Tibial nerve (tissue), 4 donors: ENCODE measurements at regions not wholly inside any gene's neighbourhood (a gene's known extent, or its start where the extent isn't known, plus 50 kb on each side); places are given as distances from the start of the nearest gene placed in this dataset.

Source experiments
- DNase-seq, 2 donors: peaks; one replicate each; pipeline ENCODE4 v3.0.0-alpha.2; 2019; ENCODE audit warnings: low spot score in 2 of 2
- H3K27ac ChIP-seq, 4 donors: fragments of 200-600 bp; sonication (generic) in 3 of 4; one replicate each; pipeline ENCODE4 v1.5.1; 2017 to 2019; ENCODE audit warnings: mild to moderate bottlenecking in 1 of 4
- H3K27me3 ChIP-seq, 2 donors: fragments of 200-600 bp; sonication (generic) in 1 of 2; one replicate each; pipeline versions ENCODE4 v1.5.1 to v1.6.0; 2017 to 2019
- H3K36me3 ChIP-seq, 3 donors: fragments of 200-600 bp; sonication (generic); one replicate each; pipeline ENCODE4 v1.5.1; 2018 to 2019
- H3K4me1 ChIP-seq, 4 donors: fragments of 200-600 bp; sonication (generic) in 3 of 4; one replicate each; pipeline ENCODE4 v1.5.1; 2017 to 2019
- H3K4me3 ChIP-seq, 4 donors: fragments of 200-600 bp; sonication (generic) in 3 of 4; one replicate each; pipeline ENCODE4 v1.5.1; 2017 to 2019; ENCODE audit warnings: mild to moderate bottlenecking in 1 of 4, moderate library complexity in 1 of 4
- H3K9me3 ChIP-seq, 4 donors: fragments of 200-600 bp; sonication (generic) in 3 of 4; one replicate each; pipeline ENCODE4 v1.5.1; 2017 to 2019
- EP300 ChIP-seq, 2 donors: sonication (generic); formaldehyde crosslinking; IDR thresholded peaks; one replicate each; pipeline ENCODE4 v1.6.1; 2017; ENCODE audit warnings: antibody characterized with exemption in 2 of 2, mild to moderate bottlenecking in 1 of 2
- POLR2A ChIP-seq, 2 donors: fragments of 450-650 bp; IDR thresholded peaks; one replicate each; pipeline ENCODE4 v1.6.1; 2017; ENCODE audit warnings: antibody characterized with exemption in 2 of 2, mild to moderate bottlenecking in 2 of 2, moderate library complexity in 2 of 2
- WGBS, 2 donors: methylation state at CpG; one replicate each; pipeline ENCODE4 v1.1.5; 2018; 5-methylcytosine and 5-hydroxymethylcytosine counted together
- TF ChIP-seq, protein P1 (sequence below), 5 experiments: fragments of 200-600 bp in 3 of 5; fragments of 450-650 bp in 2 of 5; sonication (generic) in 3 of 5; IDR thresholded peaks; one replicate each; pipeline ENCODE4 v1.5.1; 2016 to 2019; ENCODE audit warnings: antibody characterized with exemption in 5 of 5, mild to moderate bottlenecking in 3 of 5, moderate library complexity in 2 of 5

DNA sequence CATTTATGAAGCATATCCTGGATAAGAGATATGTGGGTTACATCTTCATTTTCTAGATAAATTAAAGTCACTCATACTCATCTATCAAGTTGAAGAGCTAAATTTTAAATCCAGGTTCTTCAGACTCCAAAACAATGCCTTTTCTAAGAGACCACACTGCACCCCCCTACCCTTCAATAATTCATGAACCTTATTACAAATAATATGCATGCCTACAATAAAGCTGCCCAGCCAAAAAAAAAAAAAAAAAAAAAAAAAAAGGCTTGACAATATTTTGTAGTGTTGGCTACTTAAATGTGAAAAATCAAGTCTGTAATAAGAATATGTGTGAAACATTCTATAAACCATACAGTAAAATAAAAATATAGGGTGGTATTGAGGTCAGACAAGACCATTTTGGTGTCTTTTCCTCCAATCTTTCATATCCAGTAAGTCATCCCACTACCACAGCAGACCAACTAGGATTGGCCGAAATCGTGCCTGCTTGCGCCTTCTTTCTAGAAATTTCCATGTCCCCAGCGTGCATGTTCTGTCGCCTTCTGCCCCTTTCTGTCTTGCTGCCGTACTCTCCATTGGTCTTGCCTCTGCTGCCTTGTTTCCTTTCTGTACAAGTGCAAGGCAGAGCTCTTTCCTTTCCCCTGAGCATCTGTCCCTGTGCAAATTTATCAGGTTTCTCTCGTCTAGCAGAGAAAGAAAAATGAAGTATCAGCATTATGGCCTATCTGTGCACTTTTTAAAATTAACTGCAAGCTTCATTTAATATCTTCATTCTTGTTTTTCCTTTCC lies 92.6 kb upstream of the NDUFV2 start:
- WGBS, 2 donors, result 87% methylated on average over 7 of the region's 7 CpGs
- TF ChIP-seq POLR2A (IDR thresholded peaks at IDR 0.05), result no peak
- no peaks in the 10 kb centered on the region for H3K36me3 ChIP-seq

DNA sequence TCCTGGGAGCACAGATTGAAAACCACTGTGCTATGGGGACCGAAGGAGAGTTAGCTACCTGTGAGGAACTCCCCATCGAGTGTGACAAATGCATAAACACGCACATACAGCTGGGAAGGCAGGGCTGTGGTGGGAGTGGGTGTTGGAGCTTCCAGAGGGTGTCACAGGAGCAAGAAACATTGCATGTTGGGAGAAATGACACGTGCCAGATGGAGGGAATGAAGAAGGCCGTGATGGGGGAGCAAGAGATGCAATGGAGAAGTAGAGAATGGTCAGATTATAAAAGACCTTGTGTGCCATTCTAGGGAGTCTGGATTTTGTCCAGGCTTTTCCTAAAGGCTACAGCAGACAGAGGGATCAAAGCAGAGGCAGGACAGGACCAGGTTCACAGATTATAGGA lies 91.1 kb upstream of the NDUFV2 start:
- DNase-seq, result no peak
- 80 to 81% methylated on average over 5 of the region's 5 CpGs for WGBS, 2 donors
- Histone ChIP-seq H3K27ac (no peak overlapping the region), H3K9me3 (no peaks in the 10 kb centered on the region), H3K36me3 (no peaks in the 10 kb centered on the region), H3K27me3 (no peaks in the 10 kb centered on the region), H3K4me1 (peaks cover 0 to under 1% (median 0%) of the 10 kb centered on the region in 4 donors), H3K4me3 (no peak overlapping the region)
- TF ChIP-seq EP300 (IDR thresholded peaks at IDR 0.05) (no peak), POLR2A (IDR thresholded peaks at IDR 0.05) (no peak)
- TF ChIP-seq, protein P1, sequence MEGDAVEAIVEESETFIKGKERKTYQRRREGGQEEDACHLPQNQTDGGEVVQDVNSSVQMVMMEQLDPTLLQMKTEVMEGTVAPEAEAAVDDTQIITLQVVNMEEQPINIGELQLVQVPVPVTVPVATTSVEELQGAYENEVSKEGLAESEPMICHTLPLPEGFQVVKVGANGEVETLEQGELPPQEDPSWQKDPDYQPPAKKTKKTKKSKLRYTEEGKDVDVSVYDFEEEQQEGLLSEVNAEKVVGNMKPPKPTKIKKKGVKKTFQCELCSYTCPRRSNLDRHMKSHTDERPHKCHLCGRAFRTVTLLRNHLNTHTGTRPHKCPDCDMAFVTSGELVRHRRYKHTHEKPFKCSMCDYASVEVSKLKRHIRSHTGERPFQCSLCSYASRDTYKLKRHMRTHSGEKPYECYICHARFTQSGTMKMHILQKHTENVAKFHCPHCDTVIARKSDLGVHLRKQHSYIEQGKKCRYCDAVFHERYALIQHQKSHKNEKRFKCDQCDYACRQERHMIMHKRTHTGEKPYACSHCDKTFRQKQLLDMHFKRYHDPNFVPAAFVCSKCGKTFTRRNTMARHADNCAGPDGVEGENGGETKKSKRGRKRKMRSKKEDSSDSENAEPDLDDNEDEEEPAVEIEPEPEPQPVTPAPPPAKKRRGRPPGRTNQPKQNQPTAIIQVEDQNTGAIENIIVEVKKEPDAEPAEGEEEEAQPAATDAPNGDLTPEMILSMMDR (IDR thresholded peaks at IDR 0.05), result no peak

More for the DNA sequence above, 92.6 kb upstream of the NDUFV2 start:
- H3K27ac ChIP-seq, result no peak overlapping the region
- no peaks in the 10 kb centered on the region for H3K4me1 ChIP-seq
- H3K9me3 ChIP-seq, result no peaks in the 10 kb centered on the region
- no peaks in the 10 kb centered on the region for H3K27me3 ChIP-seq
- DNase-seq, result no peak
- no peak overlapping the region for H3K4me3 ChIP-seq

DNA sequence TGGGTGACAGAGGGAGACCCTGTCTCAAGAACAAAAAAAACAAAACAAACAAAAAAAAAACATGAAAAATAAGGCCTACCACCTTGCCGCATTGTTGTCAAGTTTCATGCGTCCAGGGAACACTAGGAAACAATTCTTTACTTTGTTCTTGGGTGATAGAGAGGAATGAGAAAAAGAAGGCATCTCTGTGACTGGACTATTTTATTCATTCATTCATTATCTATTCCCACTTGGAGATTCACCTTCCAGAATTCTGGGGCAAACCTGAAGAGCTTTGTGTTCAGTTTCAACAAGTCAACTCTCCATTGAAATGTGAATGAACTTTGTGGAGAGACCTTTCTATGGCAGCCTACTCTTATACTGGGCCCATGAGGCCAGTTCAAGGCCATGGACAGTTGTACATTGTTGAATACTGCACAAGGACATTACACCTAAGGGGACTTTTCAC lies 88.5 kb upstream of the NDUFV2 start:
- Histone ChIP-seq H3K4me3 (no peak overlapping the region), H3K4me1 (peaks cover 0 to 16% (median 4%) of the 10 kb centered on the region in 4 donors), H3K27me3 (no peaks in the 10 kb centered on the region), H3K27ac (no peak overlapping the region), H3K9me3 (no peaks in the 10 kb centered on the region), H3K36me3 (no peaks in the 10 kb centered on the region)
- no peak for DNase-seq
- TF ChIP-seq POLR2A (IDR thresholded peaks at IDR 0.05), result no peak
- no peak for TF ChIP-seq EP300 (IDR thresholded peaks at IDR 0.05)
- TF ChIP-seq, protein P1 (IDR thresholded peaks at IDR 0.05), result no peak
- WGBS, 2 donors, result 85 to 94% methylated on average over 2 of the region's 2 CpGs

DNA sequence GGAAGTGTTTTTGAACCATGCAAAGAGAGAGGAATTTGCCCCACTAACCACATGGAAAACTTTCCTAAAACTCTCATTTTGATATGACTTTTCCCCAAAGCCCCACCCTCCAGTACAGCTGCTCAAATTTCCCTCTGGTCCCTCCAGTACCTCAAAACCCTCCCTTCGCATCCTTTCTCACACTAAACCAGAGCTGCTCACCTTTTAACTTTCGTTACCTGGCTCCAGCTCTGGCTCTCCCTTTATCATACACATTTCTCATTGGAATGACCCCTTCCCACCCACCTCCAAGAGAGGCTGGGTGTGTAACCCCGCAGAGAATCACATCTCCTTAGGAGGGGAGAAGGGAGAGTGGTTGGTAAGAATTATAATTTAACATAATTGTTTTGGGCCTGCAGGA lies 86.8 kb upstream of the NDUFV2 start:
- Histone ChIP-seq H3K27ac (no peak overlapping the region), H3K36me3 (no peaks in the 10 kb centered on the region), H3K4me1 (peaks cover 0 to 16% (median 4%) of the 10 kb centered on the region in 4 donors), H3K4me3 (no peak overlapping the region), H3K9me3 (no peaks in the 10 kb centered on the region), H3K27me3 (no peaks in the 10 kb centered on the region)
- no peak for DNase-seq
- no peak for TF ChIP-seq POLR2A (IDR thresholded peaks at IDR 0.05)
- no peak for TF ChIP-seq EP300 (IDR thresholded peaks at IDR 0.05)
- 92 to 94% methylated on average over 3 of the region's 3 CpGs for WGBS, 2 donors

DNA sequence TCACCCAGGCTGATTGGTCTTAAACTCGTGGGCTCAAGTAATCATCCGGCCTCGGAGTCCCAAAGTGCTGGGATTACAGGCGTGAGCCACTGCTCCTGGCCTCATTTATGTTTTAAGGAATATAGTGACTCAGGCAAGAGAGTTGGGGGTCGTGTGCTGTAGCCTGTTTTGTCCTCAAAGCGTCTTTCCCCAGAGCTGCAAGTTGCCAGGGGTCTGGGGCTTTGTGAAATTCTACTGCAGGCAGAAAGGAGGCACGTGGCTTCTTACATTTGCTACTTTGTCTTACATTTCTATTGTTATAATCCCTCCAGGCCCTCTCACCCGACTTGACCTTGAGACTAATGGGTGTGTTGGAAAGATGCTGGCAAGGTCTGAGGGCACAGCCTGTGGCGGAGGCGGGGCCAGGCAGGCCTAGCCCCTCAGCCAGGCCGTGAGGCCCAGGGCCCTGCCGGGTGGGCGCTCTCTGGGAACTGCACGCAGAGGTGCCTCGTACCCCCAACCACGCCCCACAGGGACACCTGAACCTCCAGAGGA lies 85.8 kb upstream of the NDUFV2 start:
- TF ChIP-seq EP300 (IDR thresholded peaks at IDR 0.05) (no peak), POLR2A (IDR thresholded peaks at IDR 0.05) (no peak)
- TF ChIP-seq, protein P1 (IDR thresholded peaks at IDR 0.05), result no peak
- no peaks in the 10 kb centered on the region for H3K36me3 ChIP-seq
- WGBS, 2 donors, result 41 to 51% methylated on average over 13 to 16 of the region's 16 CpGs
- H3K4me1 ChIP-seq, result peaks cover 0 to 16% (median 4%) of the 10 kb centered on the region in 4 donors
- H3K27me3 ChIP-seq, result no peaks in the 10 kb centered on the region
- no peak for DNase-seq
- H3K9me3 ChIP-seq, result no peaks in the 10 kb centered on the region
- H3K4me3 ChIP-seq, result peak overlapping the region in 2 of 4 donors; percentile 33 to 40
- peak overlapping the region in 3 of 4 donors; percentile 0 to 64 (median 32) for H3K27ac ChIP-seq
